Neutrophil (primary cell): ENCODE measurements at regions not wholly inside any gene's neighbourhood (a gene's known extent, or its start where the extent isn't known, plus 50 kb on each side); places are given as distances from the start of the nearest gene placed in this dataset.

Source experiments
- H3K27ac ChIP-seq: fragments of 200-600 bp; sonication (generic); 2 replicates; pipeline ENCODE4 v1.5.1; 2016; ENCODE audit warnings: mild to moderate bottlenecking, moderate library complexity
- H3K27me3 ChIP-seq: fragments of 200-600 bp; sonication (generic); 2 replicates; pipeline ENCODE4 v1.6.0; 2016; ENCODE audit warnings: mild to moderate bottlenecking
- H3K36me3 ChIP-seq: fragments of 200-600 bp; sonication (generic); 2 replicates; pipeline ENCODE4 v1.5.1; 2017
- H3K4me1 ChIP-seq, 2 experiments: fragments of 200-600 bp in 1 of 2; sonication (generic) in 1 of 2; 1 replicate in 1 of 2; 2 replicates in 1 of 2; pipeline versions ENCODE4 v1.5.1 to v1.6.1; 2013 to 2016; ENCODE audit warnings: low read depth in 1 of 2, low read length in 1 of 2, mild to moderate bottlenecking in 1 of 2, moderate library complexity in 1 of 2; ENCODE audit not compliant: control insufficient read depth in 1 of 2, insufficient read depth in 1 of 2
- H3K4me3 ChIP-seq, 2 experiments: fragments of 200-600 bp in 1 of 2; sonication (generic) in 1 of 2; 1 replicate in 1 of 2; 2 replicates in 1 of 2; pipeline ENCODE4 v1.5.1; 2013 to 2016; ENCODE audit warnings: low read depth in 1 of 2, low read length in 1 of 2, mild to moderate bottlenecking in 1 of 2, moderate library complexity in 1 of 2
- H3K9me3 ChIP-seq: fragments of 200-600 bp; sonication (generic); 2 replicates; pipeline ENCODE4 v1.5.1; 2016
- TF ChIP-seq, protein P1 (sequence below): fragments of 200-600 bp; sonication (generic); IDR thresholded peaks from 2 replicates; pipeline ENCODE4 v1.5.1; 2016; ENCODE audit warnings: antibody characterized with exemption

DNA sequence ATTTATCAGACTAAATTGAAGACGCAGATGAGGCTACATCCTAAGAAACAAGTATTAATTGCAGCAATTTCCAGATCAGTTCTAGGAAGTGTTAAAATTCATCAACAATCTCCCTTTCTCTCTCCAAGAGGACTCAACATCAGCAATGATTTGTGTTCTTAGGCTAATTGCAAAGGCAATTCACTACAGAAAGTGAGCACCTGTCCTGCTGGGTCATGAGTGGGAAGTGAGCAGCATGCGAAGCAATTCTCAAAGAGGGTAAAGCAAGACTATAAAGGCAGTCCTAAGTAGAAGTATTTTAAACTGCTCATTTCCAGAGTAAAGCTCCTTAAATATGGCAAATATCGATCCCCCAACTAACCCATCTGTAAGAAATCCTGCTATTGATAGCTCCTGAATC lies 1191.0 kb upstream of the ALCAM start:
- TF ChIP-seq, protein P1, sequence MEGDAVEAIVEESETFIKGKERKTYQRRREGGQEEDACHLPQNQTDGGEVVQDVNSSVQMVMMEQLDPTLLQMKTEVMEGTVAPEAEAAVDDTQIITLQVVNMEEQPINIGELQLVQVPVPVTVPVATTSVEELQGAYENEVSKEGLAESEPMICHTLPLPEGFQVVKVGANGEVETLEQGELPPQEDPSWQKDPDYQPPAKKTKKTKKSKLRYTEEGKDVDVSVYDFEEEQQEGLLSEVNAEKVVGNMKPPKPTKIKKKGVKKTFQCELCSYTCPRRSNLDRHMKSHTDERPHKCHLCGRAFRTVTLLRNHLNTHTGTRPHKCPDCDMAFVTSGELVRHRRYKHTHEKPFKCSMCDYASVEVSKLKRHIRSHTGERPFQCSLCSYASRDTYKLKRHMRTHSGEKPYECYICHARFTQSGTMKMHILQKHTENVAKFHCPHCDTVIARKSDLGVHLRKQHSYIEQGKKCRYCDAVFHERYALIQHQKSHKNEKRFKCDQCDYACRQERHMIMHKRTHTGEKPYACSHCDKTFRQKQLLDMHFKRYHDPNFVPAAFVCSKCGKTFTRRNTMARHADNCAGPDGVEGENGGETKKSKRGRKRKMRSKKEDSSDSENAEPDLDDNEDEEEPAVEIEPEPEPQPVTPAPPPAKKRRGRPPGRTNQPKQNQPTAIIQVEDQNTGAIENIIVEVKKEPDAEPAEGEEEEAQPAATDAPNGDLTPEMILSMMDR: no peak
- Histone ChIP-seq H3K9me3 (no peaks in the 10 kb centered on the region), H3K4me1 (no peaks in the 10 kb centered on the region)

DNA sequence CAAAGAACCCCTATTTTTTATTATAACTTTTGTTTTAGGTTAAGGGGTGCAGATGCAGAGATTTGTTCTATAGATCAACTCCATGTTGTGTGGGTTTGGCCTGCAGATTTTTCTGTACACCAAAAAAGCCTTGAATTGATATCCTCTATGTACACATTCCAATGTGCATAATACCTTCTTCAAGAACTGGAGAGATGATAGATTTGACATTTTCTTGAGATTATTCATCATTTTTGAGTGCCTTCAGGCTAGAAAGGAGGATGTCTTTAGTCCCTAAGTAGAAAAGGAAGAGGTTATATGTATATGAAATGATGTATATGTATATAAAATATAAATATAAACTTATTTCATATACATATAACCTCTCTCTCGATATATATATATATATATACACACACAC lies 1190.0 kb upstream of the ALCAM start:
- Histone ChIP-seq H3K4me1 (no peaks in the 10 kb centered on the region), H3K27me3 (no peaks in the 10 kb centered on the region), H3K27ac (no peak overlapping the region), H3K4me3 (no peak overlapping the region), H3K36me3 (no peaks in the 10 kb centered on the region), H3K9me3 (no peaks in the 10 kb centered on the region)
- TF ChIP-seq, protein P1: no peak

More for the DNA sequence above, 1191.0 kb upstream of the ALCAM start:
- Histone ChIP-seq H3K27ac (no peak overlapping the region), H3K27me3 (no peaks in the 10 kb centered on the region), H3K4me3 (no peak overlapping the region), H3K36me3 (no peaks in the 10 kb centered on the region)

DNA sequence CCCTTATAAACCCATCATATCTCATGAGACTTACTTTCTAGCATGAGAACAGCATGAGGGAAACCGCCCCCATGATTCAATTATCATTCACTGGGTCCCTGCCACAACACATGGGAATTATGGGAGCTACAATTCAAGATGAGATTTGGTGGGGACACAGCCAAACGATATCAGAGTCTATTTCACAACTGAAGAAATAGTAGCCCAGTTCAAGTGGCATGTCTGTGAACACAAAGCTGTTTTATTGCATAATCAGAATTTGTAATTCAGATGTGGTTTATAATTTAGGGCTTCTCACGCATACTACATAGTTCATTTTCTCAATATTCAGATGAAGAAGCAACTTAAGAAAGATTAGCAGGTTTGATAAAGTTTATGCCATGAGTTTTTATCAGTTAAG lies 1188.0 kb upstream of the ALCAM start:
- Histone ChIP-seq H3K36me3 (no peaks in the 10 kb centered on the region), H3K4me1 (no peaks in the 10 kb centered on the region), H3K27me3 (no peaks in the 10 kb centered on the region), H3K9me3 (no peaks in the 10 kb centered on the region), H3K27ac (no peak overlapping the region), H3K4me3 (no peak overlapping the region)
- TF ChIP-seq, protein P1: no peak

DNA sequence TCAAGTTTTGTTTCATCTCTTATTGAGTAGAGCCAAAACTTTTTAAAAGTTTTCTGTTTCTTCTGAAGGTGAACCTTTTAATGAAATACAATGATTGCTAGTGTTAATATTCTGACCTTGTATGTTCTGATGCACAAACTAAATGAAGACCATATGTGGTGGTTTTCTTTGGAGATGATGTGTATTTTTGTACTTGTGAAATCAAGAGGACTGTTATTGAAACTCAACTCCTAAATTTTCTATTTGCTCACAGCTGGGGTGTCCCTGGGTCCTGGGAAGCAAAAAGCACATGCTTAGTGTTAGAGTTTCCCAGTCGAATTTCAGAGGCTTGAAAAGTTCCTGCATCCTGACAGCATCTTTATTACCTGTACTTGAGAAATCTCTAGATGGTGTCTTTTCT lies 1185.8 kb upstream of the ALCAM start:
- Histone ChIP-seq H3K36me3 (no peaks in the 10 kb centered on the region), H3K27me3 (no peaks in the 10 kb centered on the region), H3K4me3 (no peak overlapping the region), H3K4me1 (no peaks in the 10 kb centered on the region), H3K9me3 (no peaks in the 10 kb centered on the region), H3K27ac (no peak overlapping the region)
- TF ChIP-seq, protein P1: no peak

DNA sequence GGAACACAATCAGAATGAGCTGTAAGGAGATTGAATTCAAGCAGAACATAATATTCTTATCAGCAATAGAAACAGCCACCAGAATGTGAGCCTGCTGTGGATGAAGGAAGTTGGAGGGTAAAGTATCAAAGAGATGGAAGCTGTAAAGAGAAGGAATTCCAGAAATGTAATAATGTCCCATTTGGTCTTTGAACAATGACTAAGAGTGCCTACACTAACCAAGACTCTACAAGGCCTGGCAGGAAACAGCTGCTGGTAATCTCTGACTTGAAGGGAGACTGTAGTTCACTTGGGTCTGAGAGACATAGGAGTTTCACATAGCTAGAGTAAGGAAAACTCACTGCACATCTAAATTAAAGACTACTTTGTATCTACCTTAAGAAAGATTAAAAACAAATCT lies 1176.0 kb upstream of the ALCAM start:
- Histone ChIP-seq H3K36me3 (no peaks in the 10 kb centered on the region), H3K4me3 (no peak overlapping the region), H3K27ac (no peak overlapping the region), H3K4me1 (no peaks in the 10 kb centered on the region), H3K9me3 (no peaks in the 10 kb centered on the region), H3K27me3 (no peaks in the 10 kb centered on the region)
- TF ChIP-seq, protein P1: no peak

DNA sequence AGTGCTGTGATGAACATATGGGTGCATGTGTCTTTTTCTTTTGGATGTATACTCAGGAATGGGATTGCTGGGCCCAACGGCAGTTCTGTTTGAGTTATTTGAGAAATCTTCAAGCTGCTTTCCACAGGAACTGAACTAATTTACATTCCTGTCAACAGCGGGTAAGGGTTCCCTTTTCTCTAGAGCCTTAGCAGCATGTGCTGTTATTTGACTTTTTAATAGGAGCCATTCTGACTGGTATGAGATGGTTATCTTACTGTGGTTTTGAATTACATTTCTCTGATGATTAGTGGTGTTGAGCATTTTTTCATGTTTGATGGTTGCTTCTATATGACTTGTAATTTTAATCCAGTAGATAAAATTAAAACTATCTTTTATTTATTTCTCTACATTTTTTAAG lies 1168.6 kb upstream of the ALCAM start:
- TF ChIP-seq, protein P1: no peak
- Histone ChIP-seq H3K27ac (no peak overlapping the region), H3K9me3 (no peaks in the 10 kb centered on the region), H3K4me3 (no peak overlapping the region), H3K36me3 (no peaks in the 10 kb centered on the region), H3K27me3 (no peaks in the 10 kb centered on the region), H3K4me1 (no peaks in the 10 kb centered on the region)
